K562 (cell line): ENCODE measurements at regions not wholly inside any gene's neighbourhood (a gene's known extent, or its start where the extent isn't known, plus 50 kb on each side); places are given as distances from the start of the nearest gene placed in this dataset.

Experiments
- ATAC-seq: fragments of 200-7000 bp; cut with Tn5 transposase; 3 replicates; pipeline ENCODE4 v1.9.1; 2020; ENCODE audit warnings: moderate library complexity
- BruUV-seq: library from RNA; stranded (reverse); fragments of 400-500 nt; replicated peaks from 2 replicates; lab custom pipeline; 2021; lab: Mats Ljungman, UMichigan
- CTCF ChIA-PET: fragments of 300-600 bp; formaldehyde crosslinking; extraction: SDS; loops from one replicate; lab custom pipeline; 2021; ENCODE audit warnings: low intra/inter-chr PET ratio; lab: Yijun Ruan, JAX
- POLR2A ChIA-PET: fragments of 300-600, 350-650 bp; sonication (Branson Sonifier 250); formaldehyde crosslinking; extraction: SDS; loops from one replicate; lab custom pipeline; 2021; ENCODE audit warnings: antibody characterized with exemption, inconsistent platforms; lab: Yijun Ruan, JAX
- DNase-seq, 4 experiments: peaks; one replicate each; pipeline versions ENCODE4 v3.0.0 to v3.0.0-alpha.2; 2011 to 2018; ENCODE audit warnings: low spot score in 3 of 4, mixed read lengths in 3 of 4; ENCODE audit errors: extremely low read depth in 1 of 4
- FAIRE-seq: peaks from 2 replicates; lab custom pipeline; 2011; peaks lifted over from hg19 to GRCh38; lab: Jason Lieb, UNC
- H2AFZ ChIP-seq: 2 replicates; pipeline ENCODE4 v1.6.0; 2011; ENCODE audit warnings: low read depth, low read length, control low read depth, inconsistent platforms
- H3K27ac ChIP-seq: fragments of 200-600 bp; 3 replicates; pipeline ENCODE4 v1.8.0; 2011; ENCODE audit warnings: low read depth, mild to moderate bottlenecking, control low read depth, inconsistent platforms, low read length, moderate library complexity, mixed read lengths; ENCODE audit errors: extremely low read depth
- H3K27me3 ChIP-seq, 2 experiments: fragments of 300-600 bp in 1 of 2; 2 replicates in 1 of 2; 3 replicates in 1 of 2; pipeline versions ENCODE4 v1.6.0 to v1.8.0; 2011; ENCODE audit warnings: inconsistent platforms in 2 of 2, low read length in 2 of 2, mild to moderate bottlenecking in 1 of 2, mixed read lengths in 1 of 2, moderate library complexity in 1 of 2; ENCODE audit not compliant: control insufficient read depth in 2 of 2, insufficient read depth in 2 of 2
- H3K36me3 ChIP-seq: fragments of 300-600 bp; 3 replicates; pipeline ENCODE4 v1.8.0; 2011; ENCODE audit warnings: mild to moderate bottlenecking, low read length, inconsistent platforms; ENCODE audit not compliant: control insufficient read depth, insufficient read depth
- H3K4me1 ChIP-seq, 2 experiments: fragments of 200-600 bp in 1 of 2; replicated peaks in 1 of 2; 2 replicates in 1 of 2; 3 replicates in 1 of 2; pipeline versions ENCODE4 v1.5.1 to v1.8.0; 2011; ENCODE audit warnings: inconsistent platforms in 2 of 2, low read length in 2 of 2, mild to moderate bottlenecking in 1 of 2, mixed read lengths in 1 of 2, moderate library complexity in 1 of 2; ENCODE audit not compliant: control insufficient read depth in 2 of 2, insufficient read depth in 2 of 2
- H3K4me2 ChIP-seq: 2 replicates; pipeline ENCODE4 v1.6.1; 2011; ENCODE audit warnings: low read length, control low read depth, inconsistent platforms, mixed read lengths; ENCODE audit not compliant: insufficient read depth
- H3K4me3 ChIP-seq: fragments of 200-600 bp; sonication (generic), shearing (Covaris generic); 2 replicates; pipeline ENCODE4 v1.5.1; 2016; ENCODE audit warnings: control low read depth, inconsistent platforms
- H3K79me2 ChIP-seq: fragments of 200-600 bp; 3 replicates; pipeline ENCODE4 v1.8.0; 2011; ENCODE audit warnings: low read length, inconsistent platforms; ENCODE audit not compliant: control insufficient read depth, insufficient read depth
- H3K9ac ChIP-seq, 2 experiments: 2 replicates each; pipeline versions ENCODE4 v1.6.0 to v1.6.1; 2011; ENCODE audit warnings: low read depth in 2 of 2, low read length in 2 of 2, control low read depth in 1 of 2, inconsistent platforms in 1 of 2, mild to moderate bottlenecking in 1 of 2, mixed read lengths in 1 of 2; ENCODE audit not compliant: insufficient read depth in 1 of 2
- H3K9me1 ChIP-seq: one replicate; pipeline ENCODE4 v1.6.0; 2011; ENCODE audit warnings: inconsistent platforms, mild to moderate bottlenecking, low read length, moderate library complexity; ENCODE audit not compliant: control insufficient read depth, insufficient read depth
- H3K9me3 ChIP-seq: replicated peaks from 2 replicates; pipeline ENCODE4 v1.5.1; 2011; ENCODE audit warnings: low read depth, low read length, inconsistent platforms; ENCODE audit not compliant: control insufficient read depth, insufficient read depth
- H4K20me1 ChIP-seq: replicated peaks from 2 replicates; pipeline ENCODE4 v1.6.1; 2011; ENCODE audit warnings: low read length, inconsistent platforms, mixed read lengths; ENCODE audit not compliant: control insufficient read depth, insufficient read depth
- CREB3 ChIP-seq: fragments of 450-650 bp; conservative IDR thresholded peaks from 2 replicates; pipeline ENCODE4 v1.6.1; 2016; ENCODE audit warnings: missing genetic modification characterization, low read depth, mild to moderate bottlenecking, missing compliant biosample characterization, moderate library complexity
- E4F1 ChIP-seq: fragments of 250-450 bp; sonication (Bioruptor Pico); IDR thresholded peaks from 2 replicates; pipeline ENCODE4 v1.5.0; 2021; ENCODE audit warnings: mild to moderate bottlenecking, borderline replicate concordance
- FOXJ2 ChIP-seq: fragments of 200-800 bp; sonication (Bioruptor generic); IDR thresholded peaks from 2 replicates; pipeline ENCODE4 v1.6.1; 2016; ENCODE audit warnings: missing genetic modification characterization, missing compliant biosample characterization
- KLF13 ChIP-seq: fragments of 450-650 bp; IDR thresholded peaks from 2 replicates; pipeline ENCODE4 v1.6.1; 2016; ENCODE audit warnings: missing genetic modification characterization, low read depth, mild to moderate bottlenecking, missing compliant biosample characterization, moderate library complexity, borderline replicate concordance
- RBM34 ChIP-seq: fragments of 200-400 bp; formaldehyde crosslinking; IDR thresholded peaks from 2 replicates; pipeline ENCODE4 v1.6.1; 2018; ENCODE audit warnings: low read length, borderline replicate concordance; ENCODE audit not compliant: insufficient read depth
- SAP30 ChIP-seq: fragments of 200-600 bp; sonication (generic); IDR thresholded peaks from 2 replicates; pipeline ENCODE4 v1.6.1; 2012; ENCODE audit warnings: borderline replicate concordance, low read depth, mild to moderate bottlenecking, moderate library complexity, low read length, control low read depth, inconsistent platforms; ENCODE audit not compliant: insufficient read depth, poor library complexity, severe bottlenecking
- SRSF1 ChIP-seq: fragments of 200-400 bp; formaldehyde crosslinking; IDR thresholded peaks from 2 replicates; pipeline ENCODE4 v1.6.1; 2017; ENCODE audit warnings: mild to moderate bottlenecking, low read depth, low read length, moderate library complexity
- STAT5A ChIP-seq: IDR thresholded peaks from 2 replicates; pipeline ENCODE4 v1.6.1; 2012; ENCODE audit warnings: low read length, inconsistent platforms, borderline replicate concordance
- ZFP30 ChIP-seq: fragments of 250-450 bp; sonication (Bioruptor Pico); IDR thresholded peaks from 2 replicates; pipeline ENCODE4 v1.8.0; 2022; ENCODE audit warnings: moderate library complexity, mild to moderate bottlenecking, inconsistent platforms, borderline replicate concordance
- ZNF133 ChIP-seq: fragments of 250-450 bp; sonication (Bioruptor Pico); IDR thresholded peaks from 2 replicates; pipeline ENCODE4 v1.4.0; 2020; ENCODE audit warnings: mild to moderate bottlenecking
- ZNF3 ChIP-seq: fragments of 250-450 bp; sonication (Bioruptor Pico); IDR thresholded peaks from 2 replicates; pipeline ENCODE4 v1.5.0; 2021; ENCODE audit warnings: mild to moderate bottlenecking, moderate library complexity
- ZNF316 ChIP-seq: fragments of 450-650 bp; IDR thresholded peaks from 2 replicates; pipeline ENCODE4 v1.6.1; 2016
- ZNF695 ChIP-seq: fragments of 450-650 bp; formaldehyde crosslinking; IDR thresholded peaks from 2 replicates; pipeline ENCODE4 v1.4.0; 2020; ENCODE audit warnings: mild to moderate bottlenecking, moderate library complexity
- ZNF699 ChIP-seq: fragments of 250-450 bp; sonication (Bioruptor Pico); IDR thresholded peaks from 2 replicates; pipeline ENCODE4 v1.8.0; 2021; ENCODE audit warnings: mild to moderate bottlenecking, moderate library complexity; ENCODE audit not compliant: insufficient replicate concordance
- WGBS: fragments of 100-300 bp; shearing (Covaris generic); methylation state at CpG from one replicate; pipeline ENCODE4 v1.1.6; 2016; ENCODE audit warnings: low coverage, mixed read lengths; ENCODE audit not compliant: insufficient coverage; ENCODE audit errors: missing lambda C conversion rate; 5-methylcytosine and 5-hydroxymethylcytosine counted together
- in situ Hi-C: fragments of 300-500 bp; cut with MboI; formaldehyde crosslinking; loops from 4 replicates; pipeline ENCODE4 v1.15.0; 2018; ENCODE audit warnings: inconsistent platforms, mixed read lengths
- intact Hi-C: fragments of 100-400 bp; cut with micrococcal nuclease; formaldehyde crosslinking; loops from 2 replicates; pipeline ENCODE4 v1.14.2; 2022

- TF ChIP-seq CREB3 (tag) (no peak), SRSF1 (no peak), RBM34 (no peak), SAP30 (no peak), FOXJ2 (tag) (no peak), KLF13 (tag) (no peak), ZNF695 (CRISPR knock-in tag) (no peak)
- TF ChIP-seq, all 486 proteins: peak for 0
Observed at GRCh38 chr18:68053290-68053689, 536.8 kb upstream of the DSEL start (continued).

GRCh38 chr18:68041327-68041726 lies 524.8 kb upstream of the DSEL start:
- no TSS peak for BruUV-seq
- CTCF ChIA-PET: no interaction called here
- no peak for TF ChIP-seq ZNF133 (CRISPR knock-in tag)
- TF ChIP-seq ZNF3 (CRISPR knock-in tag): no peak
- TF ChIP-seq ZNF699 (CRISPR knock-in tag): no peak
- no peak for TF ChIP-seq STAT5A
- no peak for TF ChIP-seq ZFP30 (CRISPR knock-in tag)
- TF ChIP-seq E4F1 (CRISPR knock-in tag): no peak
- no peak for TF ChIP-seq ZNF316
- no peak for ATAC-seq
- 3% methylated on average over 4 of the region's 4 CpGs for WGBS
- POLR2A ChIA-PET: no interaction called here
- DNase-seq: no peak
- H3K4me3 ChIP-seq: no peak overlapping the region
- H3K9me1 ChIP-seq: no peaks in the 10 kb centered on the region
- H3K4me1 ChIP-seq: no peaks in the 10 kb centered on the region
- H3K79me2 ChIP-seq: no peaks in the 10 kb centered on the region
- H2AFZ ChIP-seq: no peak overlapping the region
- no peaks in the 10 kb centered on the region for H4K20me1 ChIP-seq
- no peaks in the 10 kb centered on the region for H3K36me3 ChIP-seq
- no peak overlapping the region for H3K27ac ChIP-seq
- H3K4me2 ChIP-seq: no peak overlapping the region
- no peak for FAIRE-seq
- in situ Hi-C loops (no loop called here), intact Hi-C loops (no loop called here)
- H3K9me3 ChIP-seq: no peaks in the 10 kb centered on the region
- H3K9ac ChIP-seq: no peak overlapping the region
- no peaks in the 10 kb centered on the region for H3K27me3 ChIP-seq
